ENCODE measurements at regions not wholly inside any gene's neighbourhood (a gene's known extent, or its start where the extent isn't known, plus 50 kb on each side); places are given as distances from the start of the nearest gene placed in this dataset.

DNA sequence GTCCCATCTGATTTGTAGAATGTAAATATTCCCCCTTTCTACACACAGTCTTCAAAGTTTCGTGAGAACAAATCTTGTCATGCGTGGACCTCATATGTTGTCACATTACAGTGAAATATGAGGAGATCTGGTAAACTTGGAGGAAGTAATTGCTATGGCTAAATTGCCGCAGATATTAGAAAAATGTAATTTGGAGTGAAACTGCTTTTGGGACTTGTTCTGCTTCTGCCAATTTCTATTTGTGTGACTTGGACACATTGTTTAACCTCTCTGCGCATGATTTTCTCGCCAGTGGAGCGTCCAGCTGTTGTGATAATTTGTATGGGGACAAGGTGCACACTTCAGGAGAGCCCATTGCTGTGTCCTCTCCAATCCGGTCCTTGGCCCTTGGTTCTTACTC lies 693.1 kb upstream of the SLC10A2 start:
- H3K9me2 ChIP-seq (replicated peaks; ENCODE audit: insufficient read depth): no peaks in the 10 kb centered on the region
- no peaks in the 10 kb centered on the region for H3K27me3 ChIP-seq
- H3K9me3 ChIP-seq (ENCODE audit: low read depth): no peaks in the 10 kb centered on the region
- H3K4me3 ChIP-seq: no peak overlapping the region
- H3K4me2 ChIP-seq: no peak overlapping the region
- no peak overlapping the region for H3K27ac ChIP-seq
- no peaks in the 10 kb centered on the region for H3K79me2 ChIP-seq
- TF ChIP-seq EZH2phosphoT487 (IDR thresholded peaks at IDR 0.05; ENCODE audit: low read depth, severe bottlenecking, unreplicated experiment) (no peak), EZH2 (IDR thresholded peaks at IDR 0.05; ENCODE audit: borderline replicate concordance) (no peak)
- TF ChIP-seq, protein P1, sequence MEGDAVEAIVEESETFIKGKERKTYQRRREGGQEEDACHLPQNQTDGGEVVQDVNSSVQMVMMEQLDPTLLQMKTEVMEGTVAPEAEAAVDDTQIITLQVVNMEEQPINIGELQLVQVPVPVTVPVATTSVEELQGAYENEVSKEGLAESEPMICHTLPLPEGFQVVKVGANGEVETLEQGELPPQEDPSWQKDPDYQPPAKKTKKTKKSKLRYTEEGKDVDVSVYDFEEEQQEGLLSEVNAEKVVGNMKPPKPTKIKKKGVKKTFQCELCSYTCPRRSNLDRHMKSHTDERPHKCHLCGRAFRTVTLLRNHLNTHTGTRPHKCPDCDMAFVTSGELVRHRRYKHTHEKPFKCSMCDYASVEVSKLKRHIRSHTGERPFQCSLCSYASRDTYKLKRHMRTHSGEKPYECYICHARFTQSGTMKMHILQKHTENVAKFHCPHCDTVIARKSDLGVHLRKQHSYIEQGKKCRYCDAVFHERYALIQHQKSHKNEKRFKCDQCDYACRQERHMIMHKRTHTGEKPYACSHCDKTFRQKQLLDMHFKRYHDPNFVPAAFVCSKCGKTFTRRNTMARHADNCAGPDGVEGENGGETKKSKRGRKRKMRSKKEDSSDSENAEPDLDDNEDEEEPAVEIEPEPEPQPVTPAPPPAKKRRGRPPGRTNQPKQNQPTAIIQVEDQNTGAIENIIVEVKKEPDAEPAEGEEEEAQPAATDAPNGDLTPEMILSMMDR (IDR thresholded peaks at IDR 0.05; ENCODE audit: poor library complexity): no peak
- no peak for DNase-seq (ENCODE audit: low spot score)
- H2AFZ ChIP-seq: no peak overlapping the region
- no peaks in the 10 kb centered on the region for H3K4me1 ChIP-seq (ENCODE audit: insufficient read depth)
- H4K20me1 ChIP-seq (ENCODE audit: insufficient read depth, poor library complexity, severe bottlenecking): no peaks in the 10 kb centered on the region
- 78% methylated on average over 7 of the region's 7 CpGs for WGBS (ENCODE audit: low lambda C conversion rate, missing lambda C conversion rate)
- no peaks in the 10 kb centered on the region for H3K36me3 ChIP-seq (replicated peaks; ENCODE audit: insufficient read depth, low read depth)

- H3K4me3 ChIP-seq: no peak overlapping the region
- H3K27ac ChIP-seq: no peak overlapping the region
- H3K9me2 ChIP-seq (replicated peaks; ENCODE audit: insufficient read depth): no peaks in the 10 kb centered on the region
- no peak overlapping the region for H2AFZ ChIP-seq
- no peaks in the 10 kb centered on the region for H3K36me3 ChIP-seq (replicated peaks; ENCODE audit: insufficient read depth, low read depth)
- TF ChIP-seq, protein P1 (IDR thresholded peaks at IDR 0.05; ENCODE audit: poor library complexity): no peak
- TF ChIP-seq EZH2phosphoT487 (IDR thresholded peaks at IDR 0.05; ENCODE audit: low read depth, severe bottlenecking, unreplicated experiment): no peak
- TF ChIP-seq EZH2 (IDR thresholded peaks at IDR 0.05; ENCODE audit: borderline replicate concordance): no peak
- no peaks in the 10 kb centered on the region for H3K27me3 ChIP-seq
- no peak overlapping the region for H3K4me2 ChIP-seq
- no peaks in the 10 kb centered on the region for H4K20me1 ChIP-seq (ENCODE audit: insufficient read depth, poor library complexity, severe bottlenecking)
- H3K9me3 ChIP-seq (ENCODE audit: low read depth): no peaks in the 10 kb centered on the region
- H3K4me1 ChIP-seq (ENCODE audit: insufficient read depth): no peaks in the 10 kb centered on the region
- 97% methylated on average over 1 of the region's 1 CpG for WGBS (ENCODE audit: low lambda C conversion rate, missing lambda C conversion rate)
- no peaks in the 10 kb centered on the region for H3K79me2 ChIP-seq
- no peak for DNase-seq (ENCODE audit: low spot score)
Observed at GRCh38 chr13:103758222-103758621, 692.0 kb upstream of the SLC10A2 start.

DNA sequence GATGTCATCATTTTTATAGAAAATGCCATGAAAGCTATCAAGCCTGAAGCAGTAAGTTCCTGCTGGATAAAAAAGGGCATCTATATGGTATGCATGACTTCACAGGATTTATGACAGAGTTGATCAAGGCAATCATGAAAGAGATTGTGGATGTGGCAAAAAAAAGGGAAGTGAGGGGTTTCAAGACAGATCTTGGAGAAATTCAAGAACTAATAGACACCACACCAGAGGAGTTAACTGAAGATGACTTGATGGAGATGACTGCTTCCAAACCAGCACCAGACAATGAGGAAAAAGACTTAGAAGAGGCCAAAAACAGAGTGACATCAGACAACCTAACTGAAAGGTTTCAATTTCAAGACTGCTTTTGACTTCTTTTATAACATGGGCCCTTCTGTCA lies 691.1 kb upstream of the SLC10A2 start:
- TF ChIP-seq, protein P1 (IDR thresholded peaks at IDR 0.05; ENCODE audit: poor library complexity): no peak
- TF ChIP-seq EZH2 (IDR thresholded peaks at IDR 0.05; ENCODE audit: borderline replicate concordance) (no peak), EZH2phosphoT487 (IDR thresholded peaks at IDR 0.05; ENCODE audit: low read depth, severe bottlenecking, unreplicated experiment) (no peak)
- H3K4me1 ChIP-seq (ENCODE audit: insufficient read depth): no peaks in the 10 kb centered on the region
- no peak for DNase-seq (ENCODE audit: low spot score)
- no peaks in the 10 kb centered on the region for H4K20me1 ChIP-seq (ENCODE audit: insufficient read depth, poor library complexity, severe bottlenecking)
- H3K4me2 ChIP-seq: no peak overlapping the region
- no peak overlapping the region for H2AFZ ChIP-seq
- no peaks in the 10 kb centered on the region for H3K79me2 ChIP-seq
- no peak overlapping the region for H3K27ac ChIP-seq
- no peaks in the 10 kb centered on the region for H3K27me3 ChIP-seq
- no peaks in the 10 kb centered on the region for H3K36me3 ChIP-seq (replicated peaks; ENCODE audit: insufficient read depth, low read depth)
- H3K9me3 ChIP-seq (ENCODE audit: low read depth): no peaks in the 10 kb centered on the region
- no peak overlapping the region for H3K4me3 ChIP-seq
- H3K9me2 ChIP-seq (replicated peaks; ENCODE audit: insufficient read depth): no peaks in the 10 kb centered on the region

GRCh38 chr13:103754783-103755182 lies 688.6 kb upstream of the SLC10A2 start:
- H3K9me2 ChIP-seq (replicated peaks; ENCODE audit: insufficient read depth): no peaks in the 10 kb centered on the region

More at GRCh38 chr13:103754783-103755182, 688.6 kb upstream of the SLC10A2 start:
- Histone ChIP-seq H3K4me1 (ENCODE audit: insufficient read depth) (no peaks in the 10 kb centered on the region), H3K27ac (no peak overlapping the region), H2AFZ (no peak overlapping the region), H3K4me3 (no peak overlapping the region), H3K79me2 (no peaks in the 10 kb centered on the region), H3K4me2 (no peak overlapping the region), H3K27me3 (no peaks in the 10 kb centered on the region), H3K36me3 (replicated peaks; ENCODE audit: insufficient read depth, low read depth) (no peaks in the 10 kb centered on the region), H3K9me3 (ENCODE audit: low read depth) (no peaks in the 10 kb centered on the region), H4K20me1 (ENCODE audit: insufficient read depth, poor library complexity, severe bottlenecking) (no peaks in the 10 kb centered on the region)
- TF ChIP-seq EZH2 (IDR thresholded peaks at IDR 0.05; ENCODE audit: borderline replicate concordance): no peak
- TF ChIP-seq EZH2phosphoT487 (IDR thresholded peaks at IDR 0.05; ENCODE audit: low read depth, severe bottlenecking, unreplicated experiment): no peak
- TF ChIP-seq, protein P1 (IDR thresholded peaks at IDR 0.05; ENCODE audit: poor library complexity): no peak
- DNase-seq (ENCODE audit: low spot score): no peak
- 90% methylated on average over 2 of the region's 2 CpGs for WGBS (ENCODE audit: low lambda C conversion rate, missing lambda C conversion rate)

All from hepatocyte (in vitro differentiated cells).